ENCODE measurements at regions not wholly inside any gene's neighbourhood (a gene's known extent, or its start where the extent isn't known, plus 50 kb on each side); places are given as distances from the start of the nearest gene placed in this dataset.
A peak's percentile ranks its signal among the peaks of the same experiment; 100 is the strongest.
"Not testable (repeated sequence)": the region's sequence is repeated elsewhere in the genome, so short reads cannot be mapped to it uniquely, and the experiment has no call there.

GRCh38 chr16:79943736-79944135, 343.2 kb upstream of the MAF start:
- Histone ChIP-seq H3K36me3 (no peaks in the 10 kb centered on the region), H3K9me3 (no peaks in the 10 kb centered on the region), H3K27ac (no peak overlapping the region), H3K4me1 (no peaks in the 10 kb centered on the region), H3K27me3 (no peaks in the 10 kb centered on the region), H3K4me3 (no peak overlapping the region)
- DNase-seq: no peak
- TF ChIP-seq POLR2A (IDR thresholded peaks at IDR 0.05) (no peak), CTCF (IDR thresholded peaks at IDR 0.05) (no peak)

- no peak for DNase-seq
- H3K27me3 ChIP-seq: no peaks in the 10 kb centered on the region
- H3K4me3 ChIP-seq: no peak overlapping the region
- H3K27ac ChIP-seq: no peak overlapping the region
- H3K36me3 ChIP-seq: no peaks in the 10 kb centered on the region
- H3K4me1 ChIP-seq: no peaks in the 10 kb centered on the region
- H3K9me3 ChIP-seq: no peaks in the 10 kb centered on the region
- TF ChIP-seq POLR2A (IDR thresholded peaks at IDR 0.05) (no peak), CTCF (IDR thresholded peaks at IDR 0.05) (no peak)
These were observed 338.0 kb upstream of the MAF start for GRCh38 chr16:79938575-79938974.

GRCh38 chr16:79937671-79938070, 337.1 kb upstream of the MAF start:
- not testable (repeated sequence) for H3K9me3 ChIP-seq, DNase-seq, H3K4me1 ChIP-seq, H3K4me3 ChIP-seq, H3K27me3 ChIP-seq, H3K27ac ChIP-seq, H3K36me3 ChIP-seq

GRCh38 chr16:79933603-79934002, 333.1 kb upstream of the MAF start:
- no peak overlapping the region for H3K27ac ChIP-seq
- H3K9me3 ChIP-seq: no peaks in the 10 kb centered on the region
- H3K4me1 ChIP-seq: peaks cover 0 to 8% (median 0%) of the 10 kb centered on the region in 4 donors
- no peak for DNase-seq
- H3K36me3 ChIP-seq: no peaks in the 10 kb centered on the region
- no peak overlapping the region for H3K4me3 ChIP-seq
- no peak for TF ChIP-seq CTCF (IDR thresholded peaks at IDR 0.05)
- TF ChIP-seq POLR2A (IDR thresholded peaks at IDR 0.05): no peak
- H3K27me3 ChIP-seq: no peaks in the 10 kb centered on the region

GRCh38 chr16:79932572-79932971, 332.0 kb upstream of the MAF start:
- Histone ChIP-seq H3K4me1 (peaks cover 0 to 8% (median 0%) of the 10 kb centered on the region in 4 donors), H3K27ac (peak overlapping the region in 1 of 4 donors; percentile 43), H3K9me3 (no peaks in the 10 kb centered on the region), H3K36me3 (no peaks in the 10 kb centered on the region), H3K4me3 (no peak overlapping the region), H3K27me3 (no peaks in the 10 kb centered on the region)
- peak in 1 of 3 donors; percentile 53 for DNase-seq
- TF ChIP-seq CTCF (IDR thresholded peaks at IDR 0.05): no peak
- TF ChIP-seq POLR2A (IDR thresholded peaks at IDR 0.05): no peak

- Histone ChIP-seq H3K4me1 (peaks cover 0 to 8% (median 0%) of the 10 kb centered on the region in 4 donors), H3K36me3 (no peaks in the 10 kb centered on the region), H3K4me3 (no peak overlapping the region), H3K27ac (peak overlapping the region in 1 of 4 donors; percentile 43), H3K27me3 (no peaks in the 10 kb centered on the region), H3K9me3 (no peaks in the 10 kb centered on the region)
- TF ChIP-seq POLR2A (IDR thresholded peaks at IDR 0.05) (no peak), CTCF (IDR thresholded peaks at IDR 0.05) (no peak)
- DNase-seq: no peak
These were observed 331.2 kb upstream of the MAF start for GRCh38 chr16:79931721-79932120.

Data from Peyer's patch (tissue), 4 donors.